Mesenchymal stem cell (in vitro differentiated cells and primary cell): ENCODE measurements at regions not wholly inside any gene's neighbourhood (a gene's known extent, or its start where the extent isn't known, plus 50 kb on each side); places are given as distances from the start of the nearest gene placed in this dataset.

Experiments
- DNase-seq: peaks from one replicate; pipeline ENCODE4 v3.0.0-alpha.2; 2013
- H2AFZ ChIP-seq: one replicate; pipeline ENCODE4 v1.6.1; 2013; ENCODE audit warnings: low read depth, mild to moderate bottlenecking, control low read depth, inconsistent platforms, low read length, moderate library complexity
- H2AK5ac ChIP-seq: 2 replicates; pipeline ENCODE4 v1.6.1; 2013; ENCODE audit warnings: low read length, moderate library complexity, mild to moderate bottlenecking, inconsistent platforms; ENCODE audit not compliant: severe bottlenecking
- H2BK120ac ChIP-seq: one replicate; pipeline ENCODE4 v1.6.1; 2013; ENCODE audit warnings: low read depth, mild to moderate bottlenecking, inconsistent platforms, low read length, moderate library complexity
- H2BK12ac ChIP-seq, 2 experiments: one replicate each; pipeline ENCODE4 v1.6.1; 2013; ENCODE audit warnings: inconsistent platforms in 2 of 2, low read length in 2 of 2, mild to moderate bottlenecking in 2 of 2, moderate library complexity in 2 of 2, control low read depth in 1 of 2
- H2BK15ac ChIP-seq: one replicate; pipeline ENCODE4 v1.6.1; 2013; ENCODE audit warnings: mild to moderate bottlenecking, low read depth, inconsistent platforms; ENCODE audit not compliant: poor library complexity, severe bottlenecking
- H2BK5ac ChIP-seq: 2 replicates; pipeline ENCODE4 v1.6.1; 2013; ENCODE audit warnings: low read depth, mild to moderate bottlenecking, low read length, control low read depth, inconsistent platforms; ENCODE audit not compliant: poor library complexity, severe bottlenecking
- H3K14ac ChIP-seq, 2 experiments: one replicate each; pipeline ENCODE4 v1.6.1; 2013; ENCODE audit warnings: inconsistent platforms in 2 of 2, low read length in 2 of 2, control low read depth in 1 of 2, mild to moderate bottlenecking in 1 of 2, moderate library complexity in 1 of 2
- H3K18ac ChIP-seq, 2 experiments: one replicate each; pipeline ENCODE4 v1.6.1; 2013; ENCODE audit warnings: inconsistent platforms in 2 of 2, low read length in 2 of 2, control low read depth in 1 of 2, low read depth in 1 of 2, mild to moderate bottlenecking in 1 of 2
- H3K23ac ChIP-seq, 2 experiments: one replicate each; pipeline ENCODE4 v1.6.1; 2013; ENCODE audit warnings: inconsistent platforms in 2 of 2, low read length in 2 of 2, mild to moderate bottlenecking in 2 of 2, moderate library complexity in 2 of 2, control low read depth in 1 of 2
- H3K27ac ChIP-seq: 2 replicates; pipeline ENCODE4 v1.5.1; 2013; ENCODE audit warnings: mild to moderate bottlenecking, moderate library complexity, low read length, control low read depth, inconsistent platforms; ENCODE audit not compliant: poor library complexity, severe bottlenecking
- H3K27me3 ChIP-seq, 2 experiments: 2 replicates each; pipeline versions ENCODE4 v1.6.1 to v1.7.0; 2013; ENCODE audit warnings: low read length in 2 of 2, mild to moderate bottlenecking in 2 of 2, moderate library complexity in 2 of 2, control low read depth in 1 of 2, inconsistent platforms in 1 of 2; ENCODE audit not compliant: control insufficient read depth in 1 of 2, insufficient read depth in 1 of 2
- H3K36me3 ChIP-seq, 2 experiments: 2 replicates each; pipeline versions ENCODE4 v1.6.1 to v1.7.0; 2013; ENCODE audit warnings: low read length in 2 of 2, control low read depth in 1 of 2, inconsistent platforms in 1 of 2, low read depth in 1 of 2, mild to moderate bottlenecking in 1 of 2; ENCODE audit not compliant: insufficient read depth in 2 of 2, control insufficient read depth in 1 of 2
- H3K4ac ChIP-seq, 2 experiments: one replicate each; pipeline ENCODE4 v1.6.1; 2013; ENCODE audit warnings: inconsistent platforms in 2 of 2, low read length in 2 of 2, mild to moderate bottlenecking in 2 of 2, moderate library complexity in 2 of 2, control low read depth in 1 of 2, low read depth in 1 of 2
- H3K4me1 ChIP-seq: 2 replicates; pipeline ENCODE4 v1.6.1; 2013; ENCODE audit warnings: low read depth, low read length, control low read depth; ENCODE audit not compliant: control insufficient read depth, insufficient read depth
- H3K4me2 ChIP-seq: 2 replicates; pipeline ENCODE4 v1.6.1; 2013; ENCODE audit warnings: low read length, mild to moderate bottlenecking, inconsistent platforms; ENCODE audit not compliant: poor library complexity, severe bottlenecking
- H3K4me3 ChIP-seq, 2 experiments: 2 replicates each; pipeline versions ENCODE4 v1.5.1 to v1.7.0; 2013; ENCODE audit warnings: low read length in 2 of 2, mild to moderate bottlenecking in 2 of 2, control low read depth in 1 of 2, low read depth in 1 of 2; ENCODE audit not compliant: insufficient read depth in 1 of 2
- H3K79me1 ChIP-seq: replicated peaks from 2 replicates; pipeline ENCODE4 v1.6.1; 2013; ENCODE audit warnings: mild to moderate bottlenecking, control low read depth, low read length, inconsistent platforms; ENCODE audit not compliant: poor library complexity, severe bottlenecking
- H3K9ac ChIP-seq: 2 replicates; pipeline ENCODE4 v1.7.0; 2013; ENCODE audit warnings: mild to moderate bottlenecking, low read length, moderate library complexity
- H3K9me3 ChIP-seq: 2 replicates; pipeline ENCODE4 v1.7.0; 2013; ENCODE audit warnings: mild to moderate bottlenecking, low read length; ENCODE audit not compliant: control insufficient read depth
- H4K8ac ChIP-seq: one replicate; pipeline ENCODE4 v1.6.1; 2013; ENCODE audit warnings: inconsistent platforms, mild to moderate bottlenecking, low read length, moderate library complexity
- H4K91ac ChIP-seq: one replicate; pipeline ENCODE4 v1.6.1; 2013; ENCODE audit warnings: mild to moderate bottlenecking, low read length, inconsistent platforms
- WGBS: methylation state at CpG from one replicate; pipeline ENCODE4 v1.1.7; 2013; ENCODE audit warnings: mixed read lengths; 5-methylcytosine and 5-hydroxymethylcytosine counted together

- H3K36me3 ChIP-seq, result no peaks in the 10 kb centered on the region
- no peak overlapping the region for H4K91ac ChIP-seq
- H2BK15ac ChIP-seq, result no peak overlapping the region
- H3K4me2 ChIP-seq, result no peak overlapping the region
- H3K14ac ChIP-seq, result no peak overlapping the region
- H2BK120ac ChIP-seq, result no peak overlapping the region
- H3K18ac ChIP-seq, result no peak overlapping the region
- peak; percentile 27 for DNase-seq
- H3K4ac ChIP-seq, result no peak overlapping the region
- no peaks in the 10 kb centered on the region for H3K9me3 ChIP-seq
- no peak overlapping the region for H2AK5ac ChIP-seq
- 100% methylated on average over 1 of the region's 1 CpG for WGBS
- H2BK5ac ChIP-seq, result no peak overlapping the region
- no peak overlapping the region for H2BK12ac ChIP-seq
- H3K4me3 ChIP-seq, result no peak overlapping the region
- H3K27me3 ChIP-seq, result no peaks in the 10 kb centered on the region
- H4K8ac ChIP-seq, result no peak overlapping the region
- no peaks in the 10 kb centered on the region for H3K79me1 ChIP-seq
- H2AFZ ChIP-seq, result no peak overlapping the region
- H3K9ac ChIP-seq, result no peak overlapping the region
- H3K23ac ChIP-seq, result no peak overlapping the region
- H3K27ac ChIP-seq, result no peak overlapping the region
- H3K4me1 ChIP-seq, result no peaks in the 10 kb centered on the region
Measured at GRCh38 chr5:126052120-126052519, 371.1 kb upstream of the GRAMD2B start.

DNA sequence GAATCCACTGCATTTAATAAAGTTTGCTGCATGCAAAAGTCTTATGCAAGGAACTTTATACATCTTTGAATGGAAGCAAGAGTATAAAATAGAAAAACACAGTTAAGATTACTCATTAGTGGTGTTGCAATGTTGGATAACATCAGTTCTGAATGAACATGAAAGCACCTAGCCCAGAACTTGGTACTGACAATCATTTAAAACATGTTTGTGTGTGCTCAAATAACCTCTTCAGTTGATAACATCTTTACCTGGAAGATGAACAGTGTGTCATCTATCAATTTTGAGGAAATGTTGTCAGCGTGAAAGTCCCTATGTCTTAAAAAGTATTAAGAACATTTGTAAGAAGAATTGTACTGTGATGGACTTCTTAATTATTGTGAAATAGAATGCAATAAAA, 370.4 kb upstream of the GRAMD2B start:
- Histone ChIP-seq H3K9me3 (no peaks in the 10 kb centered on the region), H3K14ac (no peak overlapping the region), H4K8ac (no peak overlapping the region), H3K4ac (no peak overlapping the region), H3K4me2 (no peak overlapping the region), H3K79me1 (no peaks in the 10 kb centered on the region), H2BK120ac (no peak overlapping the region), H4K91ac (no peak overlapping the region), H3K23ac (no peak overlapping the region), H3K27me3 (no peaks in the 10 kb centered on the region), H2BK12ac (no peak overlapping the region), H2AK5ac (no peak overlapping the region), H2BK15ac (no peak overlapping the region), H3K9ac (no peak overlapping the region), H2BK5ac (no peak overlapping the region), H3K36me3 (no peaks in the 10 kb centered on the region), H3K27ac (no peak overlapping the region), H3K4me1 (no peaks in the 10 kb centered on the region), H3K18ac (no peak overlapping the region), H2AFZ (no peak overlapping the region), H3K4me3 (no peak overlapping the region)
- no peak for DNase-seq
- WGBS, result 83% methylated on average over 1 of the region's 1 CpG

- Histone ChIP-seq H4K91ac (no peak overlapping the region), H3K14ac (no peak overlapping the region), H3K36me3 (no peaks in the 10 kb centered on the region), H3K18ac (no peak overlapping the region), H2AFZ (no peak overlapping the region), H3K27me3 (no peaks in the 10 kb centered on the region), H2AK5ac (no peak overlapping the region), H3K23ac (no peak overlapping the region), H2BK15ac (no peak overlapping the region), H3K27ac (no peak overlapping the region), H2BK5ac (no peak overlapping the region), H3K4me2 (no peak overlapping the region), H3K4me1 (no peaks in the 10 kb centered on the region), H3K9me3 (no peaks in the 10 kb centered on the region), H3K4ac (no peak overlapping the region), H2BK12ac (no peak overlapping the region), H2BK120ac (no peak overlapping the region), H3K4me3 (no peak overlapping the region), H3K9ac (no peak overlapping the region), H4K8ac (no peak overlapping the region), H3K79me1 (no peaks in the 10 kb centered on the region)
- no CpG with 5 or more reads among the region's 2 CpGs for WGBS
- no peak for DNase-seq
Measured at GRCh38 chr5:126053630-126054029, 369.6 kb upstream of the GRAMD2B start.

DNA sequence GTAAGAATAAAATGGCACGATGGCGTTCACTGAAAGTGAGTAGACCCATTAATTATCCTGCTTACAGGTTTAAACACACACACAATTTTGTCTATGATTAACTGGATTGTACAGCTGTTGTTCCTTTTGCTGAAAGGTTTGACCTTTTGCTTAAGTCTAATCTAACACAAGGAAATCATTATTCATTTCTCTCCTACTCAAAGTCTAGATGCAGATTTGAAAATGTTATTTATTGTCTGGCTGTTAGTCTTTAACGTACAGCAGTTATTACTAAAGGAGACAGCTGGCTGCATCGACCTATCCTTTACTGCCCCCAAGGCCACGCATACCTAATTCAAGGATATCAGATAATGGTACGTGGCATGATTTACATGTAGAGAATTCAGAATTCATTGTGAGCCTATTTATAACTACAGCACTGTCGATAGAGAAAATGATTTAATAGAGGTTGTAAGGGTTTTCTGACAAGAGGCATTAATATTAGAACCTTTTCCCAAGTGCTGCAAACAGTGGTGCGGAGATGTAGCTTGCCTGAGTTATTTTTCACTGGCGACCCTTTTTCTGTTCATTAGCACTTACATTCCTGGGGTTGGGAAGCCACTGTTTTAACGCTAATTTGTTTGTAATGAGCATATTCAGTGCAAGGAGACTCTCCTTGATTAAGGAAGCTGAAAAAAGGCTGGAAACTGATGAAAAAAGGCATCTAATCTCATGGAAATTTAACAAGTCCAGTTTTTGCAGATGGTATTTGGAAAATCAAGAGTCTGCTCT, 368.4 kb upstream of the GRAMD2B start:
- no peak overlapping the region for H4K91ac ChIP-seq
- H2BK15ac ChIP-seq, result no peak overlapping the region
- H3K14ac ChIP-seq, result no peak overlapping the region
- peak; percentile 11 for DNase-seq
- H3K27ac ChIP-seq, result peak overlapping the region; percentile 70
- peak overlapping the region; percentile 32 for H3K4me2 ChIP-seq
- no peak overlapping the region for H3K9ac ChIP-seq
- H3K23ac ChIP-seq, result no peak overlapping the region
- H4K8ac ChIP-seq, result no peak overlapping the region
- no peak overlapping the region for H2BK120ac ChIP-seq
- H3K4me3 ChIP-seq, result no peak overlapping the region
- no peaks in the 10 kb centered on the region for H3K9me3 ChIP-seq
- no peak overlapping the region for H2AK5ac ChIP-seq
- 33% methylated on average over 8 of the region's 10 CpGs for WGBS
- no peak overlapping the region for H3K4ac ChIP-seq
- no peak overlapping the region for H2AFZ ChIP-seq
- no peaks in the 10 kb centered on the region for H3K4me1 ChIP-seq
- no peak overlapping the region for H2BK5ac ChIP-seq
- no peak overlapping the region for H2BK12ac ChIP-seq
- no peak overlapping the region for H3K18ac ChIP-seq
- no peaks in the 10 kb centered on the region for H3K27me3 ChIP-seq
- H3K36me3 ChIP-seq, result no peaks in the 10 kb centered on the region
- no peaks in the 10 kb centered on the region for H3K79me1 ChIP-seq
